GM12892 (cell line): ENCODE measurements at regions not wholly inside any gene's neighbourhood (a gene's known extent, or its start where the extent isn't known, plus 50 kb on each side); places are given as distances from the start of the nearest gene placed in this dataset.

Experiments
- POLR2A ChIP-seq: IDR thresholded peaks from 2 replicates; pipeline ENCODE4 v1.6.1; 2011; ENCODE audit warnings: low read depth, low read length, control low read depth
- TAF1 ChIP-seq: IDR thresholded peaks from 2 replicates; pipeline ENCODE4 v1.6.1; 2011; ENCODE audit warnings: low read depth, mild to moderate bottlenecking, control low read depth, low read length, borderline replicate concordance

DNA sequence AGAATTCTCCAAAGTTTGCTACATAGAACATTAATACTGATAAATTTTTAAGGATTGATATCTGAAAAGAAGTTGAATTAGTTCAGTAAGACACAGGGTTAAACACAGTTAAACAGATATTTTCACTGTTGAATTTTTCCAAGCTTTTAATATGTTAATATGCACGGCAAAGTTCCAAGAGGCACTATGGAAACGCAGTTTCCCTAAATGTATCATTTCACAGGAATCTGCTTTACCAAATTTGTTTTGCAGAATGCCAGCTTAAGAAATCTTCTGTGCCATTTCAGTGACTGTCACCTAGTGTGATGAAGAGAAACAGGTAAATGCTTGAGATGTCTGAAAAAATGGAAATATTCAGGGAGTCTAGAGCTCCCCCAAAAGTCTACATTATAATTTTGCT, 395.9 kb upstream of the GRIA3 start:
- TF ChIP-seq TAF1 (no peak), POLR2A (no peak)
